GM19452 (cell line): ENCODE measurements at regions not wholly inside any gene's neighbourhood (a gene's known extent, or its start where the extent isn't known, plus 50 kb on each side); places are given as distances from the start of the nearest gene placed in this dataset.

ENCODE experiments used
- ATAC-seq: cut with Tn5 transposase; IDR thresholded peaks from one replicate; pipeline ENCODE4 v1.9.1; 2021; ENCODE audit not compliant: unreplicated experiment

- no peak for ATAC-seq
These were observed 1226.6 kb upstream of the ADGRL3 start for GRCh38 chr4:59973492-59973891.

- no peak for ATAC-seq
These were observed 1221.1 kb upstream of the ADGRL3 start for GRCh38 chr4:59979061-59979460.

- no peak for ATAC-seq
These were observed 1216.3 kb upstream of the ADGRL3 start for GRCh38 chr4:59983852-59984251.

- ATAC-seq = no peak
These were observed 1212.8 kb upstream of the ADGRL3 start for GRCh38 chr4:59987289-59987688.

- no peak for ATAC-seq
These were observed 1206.0 kb upstream of the ADGRL3 start for GRCh38 chr4:59994118-59994517.

GRCh38 chr4:60002603-60003337, 1197.4 kb upstream of the ADGRL3 start:
- no peak for ATAC-seq

- no peak for ATAC-seq
These were observed 1186.5 kb upstream of the ADGRL3 start for GRCh38 chr4:60013464-60014184.

GRCh38 chr4:60016971-60017370, 1183.2 kb upstream of the ADGRL3 start:
- ATAC-seq = no peak

GRCh38 chr4:60019180-60019579, 1180.9 kb upstream of the ADGRL3 start:
- no peak for ATAC-seq

GRCh38 chr4:60019946-60020345, 1180.2 kb upstream of the ADGRL3 start:
- no peak for ATAC-seq

- ATAC-seq = no peak
These were observed 1179.7 kb upstream of the ADGRL3 start for GRCh38 chr4:60020389-60020788.

GRCh38 chr4:60033826-60034225, 1166.3 kb upstream of the ADGRL3 start:
- no peak for ATAC-seq

GRCh38 chr4:60034361-60034760, 1165.8 kb upstream of the ADGRL3 start:
- ATAC-seq = no peak

GRCh38 chr4:60039908-60040307, 1160.2 kb upstream of the ADGRL3 start:
- ATAC-seq = no peak

GRCh38 chr4:60042231-60042652, 1157.9 kb upstream of the ADGRL3 start:
- ATAC-seq = no peak

GRCh38 chr4:60042941-60043340, 1157.2 kb upstream of the ADGRL3 start:
- no peak for ATAC-seq

GRCh38 chr4:60078984-60079383, 1121.1 kb upstream of the ADGRL3 start:
- no peak for ATAC-seq

GRCh38 chr4:60081839-60082238, 1118.3 kb upstream of the ADGRL3 start:
- no peak for ATAC-seq

- ATAC-seq = no peak
These were observed 1111.2 kb upstream of the ADGRL3 start for GRCh38 chr4:60088807-60089486.

GRCh38 chr4:60089546-60090273, 1110.4 kb upstream of the ADGRL3 start:
- ATAC-seq = no peak

GRCh38 chr4:60096676-60097075, 1103.5 kb upstream of the ADGRL3 start:
- no peak for ATAC-seq
